HepG2 (cell line): ENCODE measurements at regions not wholly inside any gene's neighbourhood (a gene's known extent, or its start where the extent isn't known, plus 50 kb on each side); places are given as distances from the start of the nearest gene placed in this dataset.

Source experiments
- ATAC-seq: fragments of 200-7000 bp; cut with Tn5 transposase; 3 replicates; pipeline ENCODE4 v1.9.1; 2020; ENCODE audit warnings: mild to moderate bottlenecking, moderate library complexity
- BruUV-seq: library from RNA; stranded (reverse); fragments of 400-500 nt; replicated peaks from 2 replicates; lab custom pipeline; 2021; lab: Mats Ljungman, UMichigan
- CTCF ChIA-PET: fragments of 300-600 bp; formaldehyde crosslinking; extraction: SDS; loops from one replicate; lab custom pipeline; 2021; ENCODE audit warnings: low total read pairs, inconsistent platforms, low intra/inter-chr PET ratio; lab: Yijun Ruan, JAX
- POLR2A ChIA-PET: fragments of 350-600 bp; sonication (Branson Sonifier 250); formaldehyde crosslinking; loops from one replicate; lab custom pipeline; 2020; ENCODE audit warnings: antibody characterized with exemption, inconsistent platforms; lab: Yijun Ruan, JAX
- DNase-seq: peaks from one replicate; pipeline ENCODE4 v3.0.0-alpha.2; 2015; ENCODE audit warnings: low spot score
- FAIRE-seq: peaks from 3 replicates; lab custom pipeline; 2011; peaks lifted over from hg19 to GRCh38; lab: Jason Lieb, UNC
- H2AFZ ChIP-seq: one replicate; pipeline ENCODE4 v1.6.1; 2011; ENCODE audit warnings: low read length, inconsistent platforms
- H3K27ac ChIP-seq: fragments of 300-600 bp; 3 replicates; pipeline ENCODE4 v1.8.0; 2011; ENCODE audit warnings: mixed run types, mild to moderate bottlenecking, mixed read lengths, low read length, inconsistent platforms; ENCODE audit not compliant: insufficient read depth; ENCODE audit errors: extremely low read length
- H3K27me3 ChIP-seq, 2 experiments: fragments of 200-600 bp in 1 of 2; 2 replicates in 1 of 2; 3 replicates in 1 of 2; pipeline versions ENCODE4 v1.6.0 to v1.8.0; 2011; ENCODE audit warnings: low read length in 2 of 2, mild to moderate bottlenecking in 2 of 2, moderate library complexity in 2 of 2, inconsistent platforms in 1 of 2; ENCODE audit not compliant: insufficient read depth in 2 of 2, control insufficient read depth in 1 of 2
- H3K36me3 ChIP-seq, 2 experiments: fragments of 200-600 bp in 1 of 2; replicated peaks in 1 of 2; 2 replicates in 1 of 2; 3 replicates in 1 of 2; pipeline versions ENCODE4 v1.5.1 to v1.8.0; 2011; ENCODE audit warnings: low read length in 2 of 2, inconsistent platforms in 1 of 2; ENCODE audit not compliant: insufficient read depth in 2 of 2, control insufficient read depth in 1 of 2
- H3K4me1 ChIP-seq: 2 replicates; pipeline ENCODE4 v1.5.1; 2012; ENCODE audit warnings: low read length, inconsistent platforms; ENCODE audit not compliant: insufficient read depth
- H3K4me2 ChIP-seq: 2 replicates; pipeline ENCODE4 v1.6.0; 2011; ENCODE audit warnings: low read depth, low read length, inconsistent platforms
- H3K4me3 ChIP-seq, 3 experiments: fragments of 200-600 bp in 1 of 3; sonication (generic), shearing (Covaris generic) in 1 of 3; replicated peaks in 1 of 3; 2 replicates each; pipeline ENCODE4 v1.5.1; 2011 to 2016; ENCODE audit warnings: low read length in 3 of 3, inconsistent platforms in 2 of 3, low read depth in 2 of 3, mild to moderate bottlenecking in 2 of 3, control low read depth in 1 of 3, mixed read lengths in 1 of 3; ENCODE audit not compliant: insufficient read depth in 1 of 3
- H3K79me2 ChIP-seq: one replicate; pipeline ENCODE4 v1.6.1; 2011; ENCODE audit warnings: low read length, inconsistent platforms; ENCODE audit not compliant: insufficient read depth
- H3K9ac ChIP-seq: 2 replicates; pipeline ENCODE4 v1.6.0; 2011; ENCODE audit warnings: mild to moderate bottlenecking, low read depth, low read length, inconsistent platforms; ENCODE audit not compliant: insufficient read depth
- H3K9me3 ChIP-seq: 2 replicates; pipeline ENCODE4 v1.5.1; 2012; ENCODE audit warnings: mild to moderate bottlenecking, low read length
- H4K20me1 ChIP-seq: 2 replicates; pipeline ENCODE4 v1.6.0; 2011; ENCODE audit warnings: inconsistent platforms, mild to moderate bottlenecking, low read length, moderate library complexity; ENCODE audit not compliant: insufficient read depth
- DBP ChIP-seq: sonication (generic); formaldehyde crosslinking; IDR thresholded peaks from 2 replicates; pipeline ENCODE4 v1.4.0; 2020; ENCODE audit warnings: missing genetic modification reagents; ENCODE audit errors: not compliant biosample characterization
- DRAP1 ChIP-seq: IDR thresholded peaks from 2 replicates; pipeline ENCODE4 v1.6.1; 2016; ENCODE audit warnings: missing genetic modification reagents, missing compliant biosample characterization
- FOXM1 ChIP-seq: sonication (generic); formaldehyde crosslinking; IDR thresholded peaks from 2 replicates; pipeline ENCODE4 v1.5.0; 2020; ENCODE audit warnings: missing genetic modification reagents
- HBP1 ChIP-seq: IDR thresholded peaks from 2 replicates; pipeline ENCODE4 v1.6.1; 2016; ENCODE audit warnings: low read depth, control low read depth
- KMT2A ChIP-seq: sonication (generic); formaldehyde crosslinking; IDR thresholded peaks from 2 replicates; pipeline ENCODE4 v1.4.0; 2020; ENCODE audit warnings: missing genetic modification reagents
- MTA3 ChIP-seq: sonication (generic); formaldehyde crosslinking; IDR thresholded peaks from 2 replicates; pipeline ENCODE4 v1.4.0; 2020; ENCODE audit warnings: missing genetic modification reagents
- POLR2AphosphoS2 ChIP-seq: IDR thresholded peaks from 2 replicates; pipeline ENCODE4 v1.6.1; 2011; ENCODE audit warnings: low read depth, low read length, improper control_type of control experiment
- RFX1 ChIP-seq: fragments of 450-650 bp; IDR thresholded peaks from 2 replicates; pipeline ENCODE4 v1.6.1; 2017
- ZNF530 ChIP-seq: sonication (generic); formaldehyde crosslinking; IDR thresholded peaks from 2 replicates; pipeline ENCODE4 v1.5.0; 2020; ENCODE audit warnings: low read depth, mild to moderate bottlenecking, missing genetic modification reagents
- ZNF660 ChIP-seq: sonication (generic); formaldehyde crosslinking; IDR thresholded peaks from 2 replicates; pipeline ENCODE4 v1.5.1; 2020; ENCODE audit warnings: mild to moderate bottlenecking, low read depth, missing genetic modification reagents, borderline replicate concordance
- ZNF703 ChIP-seq: sonication (generic); formaldehyde crosslinking; IDR thresholded peaks from 2 replicates; pipeline ENCODE4 v1.5.1; 2020; ENCODE audit warnings: missing genetic modification reagents, mild to moderate bottlenecking, moderate library complexity, borderline replicate concordance
- ZNF746 ChIP-seq: sonication (generic); formaldehyde crosslinking; IDR thresholded peaks from 2 replicates; pipeline ENCODE4 v1.8.0; 2022; ENCODE audit warnings: mild to moderate bottlenecking, missing genetic modification reagents
- ZNF772 ChIP-seq: sonication (generic); formaldehyde crosslinking; IDR thresholded peaks from 2 replicates; pipeline ENCODE4 v1.5.0; 2020; ENCODE audit warnings: mild to moderate bottlenecking, missing genetic modification reagents
- WGBS: methylation state at CpG from one replicate; pipeline ENCODE4 v1.1.6; 2017; ENCODE audit warnings: low lambda C conversion rate; 5-methylcytosine and 5-hydroxymethylcytosine counted together
- in situ Hi-C: cut with HindIII; loops from 2 replicates; pipeline ENCODE4 v1.10.0; 2017; ENCODE audit warnings: low pct_unique_long_range_greater_than_20kb; ENCODE audit not compliant: extremely low pct_ligation_motif_present
- intact Hi-C: fragments of 100-400 bp; cut with micrococcal nuclease; formaldehyde crosslinking; loops from one replicate; pipeline ENCODE4 v1.10.0; 2022; ENCODE audit not compliant: unreplicated experiment

GRCh38 chr3:107965136-107965655 lies 125.6 kb downstream of the CD47 start:
- no peak overlapping the region for H3K4me2 ChIP-seq
- intact Hi-C loops (no loop called here), in situ Hi-C loops (no loop called here)
- H3K9ac ChIP-seq: no peak overlapping the region
- H3K27ac ChIP-seq: no peak overlapping the region
- no peaks in the 10 kb centered on the region for H3K79me2 ChIP-seq
- no peaks in the 10 kb centered on the region for H4K20me1 ChIP-seq
- TF ChIP-seq ZNF530 (CRISPR knock-in tag) (no peak), DBP (CRISPR knock-in tag) (no peak), RFX1 (no peak), ZNF746 (CRISPR knock-in tag) (no peak), ZNF772 (CRISPR knock-in tag) (no peak), MTA3 (no peak), HBP1 (no peak), FOXM1 (no peak), ZNF703 (CRISPR knock-in tag) (no peak), DRAP1 (CRISPR knock-in tag) (no peak), ZNF660 (CRISPR knock-in tag) (no peak), KMT2A (no peak), POLR2AphosphoS2 (no peak)
- no peaks in the 10 kb centered on the region for H3K9me3 ChIP-seq
- H2AFZ ChIP-seq: no peak overlapping the region
- FAIRE-seq (no peak), DNase-seq (no peak), ATAC-seq (no peak)
- BruUV-seq: no TSS peak
- POLR2A ChIA-PET: no interaction called here
- no peak overlapping the region for H3K4me3 ChIP-seq
- no peaks in the 10 kb centered on the region; a peak in 1 of 5 replicates for H3K27me3 ChIP-seq
- H3K36me3 ChIP-seq: no peaks in the 10 kb centered on the region
- WGBS: 26% methylated on average over 5 of the region's 5 CpGs
- H3K4me1 ChIP-seq: peaks cover 3% of the 10 kb centered on the region; the same call in 1 of the 2 replicates
- CTCF ChIA-PET: no interaction called here
